HEK293 (cell line): ENCODE measurements at regions not wholly inside any gene's neighbourhood (a gene's known extent, or its start where the extent isn't known, plus 50 kb on each side); places are given as distances from the start of the nearest gene placed in this dataset.

Source experiments
- CTCF ChIA-PET: fragments of 350-600 bp; formaldehyde crosslinking; extraction: SDS; loops from one replicate; lab custom pipeline; 2021; ENCODE audit warnings: antibody characterized with exemption; lab: Yijun Ruan, JAX
- POLR2A ChIA-PET: fragments of 300-600 bp; formaldehyde crosslinking; extraction: SDS; loops from one replicate; lab custom pipeline; 2020; ENCODE audit warnings: antibody characterized with exemption, inconsistent platforms; lab: Yijun Ruan, JAX
- H3K27ac ChIP-seq: fragments of 200-500 bp; sonication (Bioruptor generic); 2 replicates; pipeline ENCODE4 v1.5.1; 2014; ENCODE audit warnings: low read depth, low read length, control low read depth, inconsistent platforms; ENCODE audit errors: extremely low read depth
- H3K36me3 ChIP-seq, 2 experiments: fragments of 200-500 bp in 1 of 2; sonication (Bioruptor generic) in 1 of 2; 1 replicate in 1 of 2; 2 replicates in 1 of 2; pipeline ENCODE4 v1.5.1; 2014 to 2017; ENCODE audit warnings: inconsistent platforms in 2 of 2, low read length in 2 of 2; ENCODE audit not compliant: control insufficient read depth in 2 of 2, insufficient read depth in 1 of 2
- H3K4me1 ChIP-seq: fragments of 200-500 bp; sonication (Bioruptor generic); 2 replicates; pipeline ENCODE4 v1.5.1; 2014; ENCODE audit warnings: mild to moderate bottlenecking, low read length, inconsistent platforms; ENCODE audit not compliant: control insufficient read depth, insufficient read depth
- H3K4me3 ChIP-seq: 2 replicates; pipeline ENCODE4 v1.5.1; 2011; ENCODE audit warnings: low read depth, mild to moderate bottlenecking, control low read depth, low read length, moderate library complexity
- H3K9me3 ChIP-seq: fragments of 200-500 bp; sonication (Bioruptor generic); 2 replicates; pipeline ENCODE4 v1.5.1; 2014; ENCODE audit warnings: low read depth, low read length, inconsistent platforms; ENCODE audit not compliant: control insufficient read depth, insufficient read depth
- ZNF175 ChIP-seq: fragments of 450-650 bp; formaldehyde crosslinking; IDR thresholded peaks from 2 replicates; pipeline ENCODE4 v1.5.1; 2016; ENCODE audit warnings: missing biosample characterization, missing genetic modification characterization
- ZNF426 ChIP-seq: fragments of 450-650 bp; formaldehyde crosslinking; IDR thresholded peaks from 2 replicates; pipeline ENCODE4 v1.5.1; 2017; ENCODE audit warnings: missing biosample characterization, missing genetic modification characterization, mild to moderate bottlenecking, inconsistent platforms, moderate library complexity
- TF ChIP-seq, protein P1 (sequence below): fragments of 450-650 bp; formaldehyde crosslinking; IDR thresholded peaks from 2 replicates; pipeline ENCODE4 v1.5.1; 2016; ENCODE audit warnings: missing biosample characterization, missing genetic modification characterization, low read depth
- TF ChIP-seq, protein P2 (sequence below): fragments of 450-650 bp; formaldehyde crosslinking; IDR thresholded peaks from 2 replicates; pipeline ENCODE4 v1.5.1; 2016; ENCODE audit warnings: missing biosample characterization, missing genetic modification characterization
- TF ChIP-seq, protein P3 (sequence below): fragments of 450-650 bp; formaldehyde crosslinking; IDR thresholded peaks from 2 replicates; pipeline ENCODE4 v1.5.1; 2016; ENCODE audit warnings: missing biosample characterization, missing genetic modification characterization
- TF ChIP-seq, protein P4 (sequence below): fragments of 450-650 bp; formaldehyde crosslinking; IDR thresholded peaks from 2 replicates; pipeline ENCODE4 v1.5.1; 2016; ENCODE audit warnings: missing biosample characterization, missing genetic modification characterization, borderline replicate concordance
- TF ChIP-seq, protein P5 (sequence below): IDR thresholded peaks from 2 replicates; pipeline ENCODE4 v1.6.1; 2011; ENCODE audit warnings: mild to moderate bottlenecking, low read depth, low read length, borderline replicate concordance
- TF ChIP-seq, protein P6 (sequence below): fragments of 450-650 bp; formaldehyde crosslinking; IDR thresholded peaks from 2 replicates; pipeline ENCODE4 v1.5.1; 2016; ENCODE audit warnings: missing biosample characterization, missing genetic modification characterization, borderline replicate concordance
- TF ChIP-seq, protein P7 (sequence below): fragments of 450-650 bp; IDR thresholded peaks from 2 replicates; pipeline ENCODE4 v1.5.1; 2018; ENCODE audit warnings: missing biosample characterization, missing genetic modification characterization

DNA sequence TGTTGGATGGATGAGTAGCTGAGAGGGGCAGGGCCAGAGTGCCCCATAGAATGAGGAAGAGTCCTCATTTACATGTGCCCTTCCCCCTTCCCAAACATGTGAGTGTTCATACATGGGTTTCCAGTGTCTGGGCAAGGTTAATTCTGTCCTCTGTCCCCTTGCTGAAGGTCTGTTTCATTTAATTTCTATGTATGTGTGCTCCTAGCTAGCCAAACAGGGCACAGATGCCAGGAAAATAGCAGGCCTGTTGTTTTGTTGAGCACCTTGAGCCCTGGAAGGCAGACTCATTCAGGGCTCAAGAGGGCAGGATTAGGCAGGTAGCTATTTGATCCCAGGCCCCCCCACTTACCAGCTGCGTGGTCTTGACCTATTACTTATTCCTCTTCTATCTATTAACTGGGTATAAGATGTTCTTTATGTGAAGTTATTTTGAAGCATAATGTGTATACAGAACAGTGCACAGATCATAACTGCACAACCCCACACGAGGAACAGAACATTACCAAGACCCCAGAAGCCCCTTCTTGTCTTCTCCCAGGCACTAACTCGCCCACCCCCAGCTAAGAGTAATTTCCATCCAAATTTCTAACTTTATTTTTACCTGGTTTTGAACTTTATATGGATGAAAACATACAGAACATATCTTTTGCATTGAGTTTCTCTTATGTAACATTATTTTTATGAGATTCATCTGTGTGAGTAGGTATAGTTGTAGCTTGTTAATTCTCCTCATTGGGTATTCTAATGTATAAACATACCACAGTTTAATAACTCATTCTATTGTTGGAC is 164.3 kb downstream of the RPIA start (continued):
- TF ChIP-seq, protein P1, sequence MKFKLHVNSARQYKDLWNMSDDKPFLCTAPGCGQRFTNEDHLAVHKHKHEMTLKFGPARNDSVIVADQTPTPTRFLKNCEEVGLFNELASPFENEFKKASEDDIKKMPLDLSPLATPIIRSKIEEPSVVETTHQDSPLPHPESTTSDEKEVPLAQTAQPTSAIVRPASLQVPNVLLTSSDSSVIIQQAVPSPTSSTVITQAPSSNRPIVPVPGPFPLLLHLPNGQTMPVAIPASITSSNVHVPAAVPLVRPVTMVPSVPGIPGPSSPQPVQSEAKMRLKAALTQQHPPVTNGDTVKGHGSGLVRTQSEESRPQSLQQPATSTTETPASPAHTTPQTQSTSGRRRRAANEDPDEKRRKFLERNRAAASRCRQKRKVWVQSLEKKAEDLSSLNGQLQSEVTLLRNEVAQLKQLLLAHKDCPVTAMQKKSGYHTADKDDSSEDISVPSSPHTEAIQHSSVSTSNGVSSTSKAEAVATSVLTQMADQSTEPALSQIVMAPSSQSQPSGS (tag by site-specific recombination): no peak
- no peak for TF ChIP-seq ZNF175 (tag by site-specific recombination)

DNA sequence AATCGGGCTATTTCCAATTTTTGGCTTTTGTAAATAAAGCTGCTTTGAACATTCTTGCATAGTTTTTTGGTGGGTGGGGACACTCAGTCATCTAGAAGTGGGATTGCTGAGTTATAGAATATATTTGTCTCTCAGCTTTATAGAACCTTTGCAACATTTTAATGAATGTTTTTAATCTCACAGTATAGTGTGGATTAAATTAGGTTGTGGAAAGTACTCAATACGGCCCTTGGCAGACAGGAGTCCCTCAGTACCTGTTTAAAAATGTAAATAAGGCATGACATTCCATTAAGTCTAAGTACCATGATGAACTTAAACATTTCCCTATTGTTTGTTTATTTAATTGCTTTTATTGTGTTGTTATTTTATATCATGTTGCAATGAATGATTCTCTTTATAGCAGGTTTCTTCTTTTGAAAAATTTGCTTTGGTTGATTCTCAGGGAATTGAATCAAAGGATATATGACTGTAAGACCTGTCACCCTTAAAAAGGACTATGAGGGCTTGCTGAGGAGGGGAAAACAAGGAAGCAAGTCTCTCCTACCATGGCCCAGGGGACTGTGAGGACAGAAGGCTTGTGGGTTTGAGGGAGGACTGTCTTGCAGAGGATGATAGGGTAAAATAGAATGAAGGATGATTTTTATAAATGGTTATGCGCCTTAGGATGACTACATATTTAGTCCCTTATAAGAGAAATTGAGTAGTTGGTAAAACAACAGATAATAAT is 165.1 kb downstream of the RPIA start:
- CTCF ChIA-PET: interaction anchor here (1.4 kb wide), 1 partner anchor 24 kb away, joined by 3 read pairs; no protein-coding TSS in a partner anchor

DNA sequence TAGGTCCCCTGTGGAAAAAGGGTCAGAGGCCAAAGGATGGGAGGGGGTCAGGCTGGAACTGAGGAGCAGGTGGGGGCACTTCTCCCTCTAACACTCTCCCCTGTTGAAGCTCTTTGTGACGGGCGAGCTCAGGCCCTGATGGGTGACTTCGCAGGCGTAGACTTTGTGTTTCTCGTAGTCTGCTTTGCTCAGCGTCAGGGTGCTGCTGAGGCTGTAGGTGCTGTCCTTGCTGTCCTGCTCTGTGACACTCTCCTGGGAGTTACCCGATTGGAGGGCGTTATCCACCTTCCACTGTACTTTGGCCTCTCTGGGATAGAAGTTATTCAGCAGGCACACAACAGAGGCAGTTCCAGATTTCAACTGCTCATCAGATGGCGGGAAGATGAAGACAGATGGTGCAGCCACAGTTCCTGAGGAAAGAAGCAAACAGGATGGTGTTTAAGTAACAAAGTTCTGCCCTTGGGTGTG is 165.8 kb downstream of the RPIA start:
- Histone ChIP-seq H3K9me3 (no peaks in the 10 kb centered on the region), H3K27ac (no peak overlapping the region), H3K36me3 (no peaks in the 10 kb centered on the region), H3K4me3 (no peak overlapping the region), H3K4me1 (no peaks in the 10 kb centered on the region)
- CTCF ChIA-PET: no interaction called here
- POLR2A ChIA-PET: no interaction called here
- TF ChIP-seq, protein P2, sequence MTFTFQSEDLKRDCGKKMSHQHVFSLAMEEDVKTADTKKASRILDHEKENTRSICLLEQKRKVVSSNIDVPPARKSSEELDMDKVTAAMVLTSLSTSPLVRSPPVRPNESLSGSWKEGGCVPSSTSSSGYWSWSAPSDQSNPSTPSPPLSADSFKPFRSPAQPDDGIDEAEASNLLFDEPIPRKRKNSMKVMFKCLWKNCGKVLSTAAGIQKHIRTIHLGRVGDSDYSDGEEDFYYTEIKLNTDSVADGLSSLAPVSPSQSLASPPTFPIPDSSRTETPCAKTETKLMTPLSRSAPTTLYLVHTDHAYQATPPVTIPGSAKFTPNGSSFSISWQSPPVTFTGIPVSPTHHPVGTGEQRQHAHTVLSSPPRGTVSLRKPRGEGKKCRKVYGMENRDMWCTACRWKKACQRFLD (tag by site-specific recombination): no peak
- TF ChIP-seq, protein P3, sequence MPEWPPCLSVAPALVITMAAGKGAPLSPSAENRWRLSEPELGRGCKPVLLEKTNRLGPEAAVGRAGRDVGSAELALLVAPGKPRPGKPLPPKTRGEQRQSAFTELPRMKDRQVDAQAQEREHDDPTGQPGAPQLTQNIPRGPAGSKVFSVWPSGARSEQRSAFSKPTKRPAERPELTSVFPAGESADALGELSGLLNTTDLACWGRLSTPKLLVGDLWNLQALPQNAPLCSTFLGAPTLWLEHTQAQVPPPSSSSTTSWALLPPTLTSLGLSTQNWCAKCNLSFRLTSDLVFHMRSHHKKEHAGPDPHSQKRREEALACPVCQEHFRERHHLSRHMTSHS (tag by site-specific recombination): no peak
- TF ChIP-seq, protein P4, sequence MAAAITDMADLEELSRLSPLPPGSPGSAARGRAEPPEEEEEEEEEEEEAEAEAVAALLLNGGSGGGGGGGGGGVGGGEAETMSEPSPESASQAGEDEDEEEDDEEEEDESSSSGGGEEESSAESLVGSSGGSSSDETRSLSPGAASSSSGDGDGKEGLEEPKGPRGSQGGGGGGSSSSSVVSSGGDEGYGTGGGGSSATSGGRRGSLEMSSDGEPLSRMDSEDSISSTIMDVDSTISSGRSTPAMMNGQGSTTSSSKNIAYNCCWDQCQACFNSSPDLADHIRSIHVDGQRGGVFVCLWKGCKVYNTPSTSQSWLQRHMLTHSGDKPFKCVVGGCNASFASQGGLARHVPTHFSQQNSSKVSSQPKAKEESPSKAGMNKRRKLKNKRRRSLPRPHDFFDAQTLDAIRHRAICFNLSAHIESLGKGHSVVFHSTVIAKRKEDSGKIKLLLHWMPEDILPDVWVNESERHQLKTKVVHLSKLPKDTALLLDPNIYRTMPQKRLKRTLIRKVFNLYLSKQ (tag by site-specific recombination): no peak
- TF ChIP-seq ZNF426 (tag by site-specific recombination): no peak

More for the DNA sequence above, 165.1 kb downstream of the RPIA start:
- TF ChIP-seq, protein P5, sequence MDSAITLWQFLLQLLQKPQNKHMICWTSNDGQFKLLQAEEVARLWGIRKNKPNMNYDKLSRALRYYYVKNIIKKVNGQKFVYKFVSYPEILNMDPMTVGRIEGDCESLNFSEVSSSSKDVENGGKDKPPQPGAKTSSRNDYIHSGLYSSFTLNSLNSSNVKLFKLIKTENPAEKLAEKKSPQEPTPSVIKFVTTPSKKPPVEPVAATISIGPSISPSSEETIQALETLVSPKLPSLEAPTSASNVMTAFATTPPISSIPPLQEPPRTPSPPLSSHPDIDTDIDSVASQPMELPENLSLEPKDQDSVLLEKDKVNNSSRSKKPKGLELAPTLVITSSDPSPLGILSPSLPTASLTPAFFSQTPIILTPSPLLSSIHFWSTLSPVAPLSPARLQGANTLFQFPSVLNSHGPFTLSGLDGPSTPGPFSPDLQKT: no peak
- TF ChIP-seq, protein P6, sequence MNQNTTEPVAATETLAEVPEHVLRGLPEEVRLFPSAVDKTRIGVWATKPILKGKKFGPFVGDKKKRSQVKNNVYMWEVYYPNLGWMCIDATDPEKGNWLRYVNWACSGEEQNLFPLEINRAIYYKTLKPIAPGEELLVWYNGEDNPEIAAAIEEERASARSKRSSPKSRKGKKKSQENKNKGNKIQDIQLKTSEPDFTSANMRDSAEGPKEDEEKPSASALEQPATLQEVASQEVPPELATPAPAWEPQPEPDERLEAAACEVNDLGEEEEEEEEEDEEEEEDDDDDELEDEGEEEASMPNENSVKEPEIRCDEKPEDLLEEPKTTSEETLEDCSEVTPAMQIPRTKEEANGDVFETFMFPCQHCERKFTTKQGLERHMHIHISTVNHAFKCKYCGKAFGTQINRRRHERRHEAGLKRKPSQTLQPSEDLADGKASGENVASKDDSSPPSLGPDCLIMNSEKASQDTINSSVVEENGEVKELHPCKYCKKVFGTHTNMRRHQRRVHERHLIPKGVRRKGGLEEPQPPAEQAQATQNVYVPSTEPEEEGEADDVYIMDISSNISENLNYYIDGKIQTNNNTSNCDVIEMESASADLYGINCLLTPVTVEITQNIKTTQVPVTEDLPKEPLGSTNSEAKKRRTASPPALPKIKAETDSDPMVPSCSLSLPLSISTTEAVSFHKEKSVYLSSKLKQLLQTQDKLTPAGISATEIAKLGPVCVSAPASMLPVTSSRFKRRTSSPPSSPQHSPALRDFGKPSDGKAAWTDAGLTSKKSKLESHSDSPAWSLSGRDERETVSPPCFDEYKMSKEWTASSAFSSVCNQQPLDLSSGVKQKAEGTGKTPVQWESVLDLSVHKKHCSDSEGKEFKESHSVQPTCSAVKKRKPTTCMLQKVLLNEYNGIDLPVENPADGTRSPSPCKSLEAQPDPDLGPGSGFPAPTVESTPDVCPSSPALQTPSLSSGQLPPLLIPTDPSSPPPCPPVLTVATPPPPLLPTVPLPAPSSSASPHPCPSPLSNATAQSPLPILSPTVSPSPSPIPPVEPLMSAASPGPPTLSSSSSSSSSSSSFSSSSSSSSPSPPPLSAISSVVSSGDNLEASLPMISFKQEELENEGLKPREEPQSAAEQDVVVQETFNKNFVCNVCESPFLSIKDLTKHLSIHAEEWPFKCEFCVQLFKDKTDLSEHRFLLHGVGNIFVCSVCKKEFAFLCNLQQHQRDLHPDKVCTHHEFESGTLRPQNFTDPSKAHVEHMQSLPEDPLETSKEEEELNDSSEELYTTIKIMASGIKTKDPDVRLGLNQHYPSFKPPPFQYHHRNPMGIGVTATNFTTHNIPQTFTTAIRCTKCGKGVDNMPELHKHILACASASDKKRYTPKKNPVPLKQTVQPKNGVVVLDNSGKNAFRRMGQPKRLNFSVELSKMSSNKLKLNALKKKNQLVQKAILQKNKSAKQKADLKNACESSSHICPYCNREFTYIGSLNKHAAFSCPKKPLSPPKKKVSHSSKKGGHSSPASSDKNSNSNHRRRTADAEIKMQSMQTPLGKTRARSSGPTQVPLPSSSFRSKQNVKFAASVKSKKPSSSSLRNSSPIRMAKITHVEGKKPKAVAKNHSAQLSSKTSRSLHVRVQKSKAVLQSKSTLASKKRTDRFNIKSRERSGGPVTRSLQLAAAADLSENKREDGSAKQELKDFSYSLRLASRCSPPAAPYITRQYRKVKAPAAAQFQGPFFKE: no peak
- TF ChIP-seq, protein P7, sequence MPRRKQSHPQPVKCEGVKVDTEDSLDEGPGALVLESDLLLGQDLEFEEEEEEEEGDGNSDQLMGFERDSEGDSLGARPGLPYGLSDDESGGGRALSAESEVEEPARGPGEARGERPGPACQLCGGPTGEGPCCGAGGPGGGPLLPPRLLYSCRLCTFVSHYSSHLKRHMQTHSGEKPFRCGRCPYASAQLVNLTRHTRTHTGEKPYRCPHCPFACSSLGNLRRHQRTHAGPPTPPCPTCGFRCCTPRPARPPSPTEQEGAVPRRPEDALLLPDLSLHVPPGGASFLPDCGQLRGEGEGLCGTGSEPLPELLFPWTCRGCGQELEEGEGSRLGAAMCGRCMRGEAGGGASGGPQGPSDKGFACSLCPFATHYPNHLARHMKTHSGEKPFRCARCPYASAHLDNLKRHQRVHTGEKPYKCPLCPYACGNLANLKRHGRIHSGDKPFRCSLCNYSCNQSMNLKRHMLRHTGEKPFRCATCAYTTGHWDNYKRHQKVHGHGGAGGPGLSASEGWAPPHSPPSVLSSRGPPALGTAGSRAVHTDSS (tag by site-specific recombination): no peak
- POLR2A ChIA-PET: no interaction called here
- Histone ChIP-seq H3K9me3 (no peaks in the 10 kb centered on the region), H3K27ac (no peak overlapping the region), H3K4me3 (no peak overlapping the region), H3K4me1 (no peaks in the 10 kb centered on the region), H3K36me3 (no peaks in the 10 kb centered on the region)
